ENCODE measurements at regions not wholly inside any gene's neighbourhood (a gene's known extent, or its start where the extent isn't known, plus 50 kb on each side); places are given as distances from the start of the nearest gene placed in this dataset.

GRCh38 chr5:124410539-124411488, 335.6 kb downstream of the ZNF608 start:
- no peak for DNase-seq

GRCh38 chr5:124408738-124409453, 337.5 kb downstream of the ZNF608 start:
- DNase-seq = peak; percentile 50

GRCh38 chr5:124404796-124405195, 341.6 kb downstream of the ZNF608 start:
- DNase-seq = no peak

DNA sequence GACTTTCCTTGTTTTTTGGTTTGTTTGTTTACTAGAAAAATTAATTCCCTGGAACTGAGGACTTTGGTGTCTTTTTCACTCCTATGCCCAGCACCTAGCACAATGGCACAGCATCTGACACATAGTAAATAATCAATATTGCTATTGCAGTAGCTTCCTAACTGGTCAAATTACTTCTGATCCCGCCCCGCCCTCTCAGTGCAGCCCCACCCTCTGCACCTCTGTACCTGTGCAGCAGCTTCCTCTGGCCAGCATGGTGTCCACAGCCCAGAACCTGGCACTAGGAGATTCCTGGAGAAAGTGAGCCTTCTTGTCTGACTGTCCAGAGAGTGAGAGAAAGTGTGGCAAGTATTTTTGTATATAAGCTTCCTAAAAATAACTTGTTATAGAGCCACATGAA, 343.2 kb downstream of the ZNF608 start:
- no peak for DNase-seq

GRCh38 chr5:124402144-124402581, 344.3 kb downstream of the ZNF608 start:
- DNase-seq = peak; percentile 57

DNA sequence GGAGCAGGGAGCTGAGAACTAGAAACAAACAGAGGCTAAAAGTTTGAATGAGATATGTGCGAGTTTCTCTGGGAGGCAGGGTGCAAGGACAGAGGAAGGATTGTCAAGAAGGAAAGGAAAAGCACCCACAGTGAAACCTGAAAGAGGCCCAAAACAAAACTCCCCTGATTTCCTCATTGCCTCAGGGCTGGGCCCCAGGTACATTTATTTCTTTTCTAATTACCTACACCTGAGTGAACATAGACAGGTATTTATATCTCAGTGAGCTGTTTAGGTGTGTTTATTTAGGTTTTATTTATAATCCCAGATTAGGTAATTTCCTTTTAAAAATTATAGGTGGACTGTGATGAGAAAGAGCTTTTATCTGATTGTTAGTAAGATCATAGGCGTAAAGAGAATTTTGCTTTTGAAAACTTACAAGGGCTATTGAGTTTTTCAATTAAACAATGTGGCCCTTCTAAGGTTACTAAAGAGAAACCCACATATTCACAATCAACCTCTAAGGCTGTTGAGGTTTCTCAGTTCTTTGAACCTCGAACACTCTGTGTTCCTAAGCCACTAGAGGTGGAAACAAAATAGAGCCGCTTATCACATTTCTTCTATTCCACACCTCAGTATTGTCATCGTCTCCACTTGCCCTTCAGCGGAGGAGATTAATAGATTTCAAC, 344.8 kb downstream of the ZNF608 start:
- DNase-seq = no peak

DNA sequence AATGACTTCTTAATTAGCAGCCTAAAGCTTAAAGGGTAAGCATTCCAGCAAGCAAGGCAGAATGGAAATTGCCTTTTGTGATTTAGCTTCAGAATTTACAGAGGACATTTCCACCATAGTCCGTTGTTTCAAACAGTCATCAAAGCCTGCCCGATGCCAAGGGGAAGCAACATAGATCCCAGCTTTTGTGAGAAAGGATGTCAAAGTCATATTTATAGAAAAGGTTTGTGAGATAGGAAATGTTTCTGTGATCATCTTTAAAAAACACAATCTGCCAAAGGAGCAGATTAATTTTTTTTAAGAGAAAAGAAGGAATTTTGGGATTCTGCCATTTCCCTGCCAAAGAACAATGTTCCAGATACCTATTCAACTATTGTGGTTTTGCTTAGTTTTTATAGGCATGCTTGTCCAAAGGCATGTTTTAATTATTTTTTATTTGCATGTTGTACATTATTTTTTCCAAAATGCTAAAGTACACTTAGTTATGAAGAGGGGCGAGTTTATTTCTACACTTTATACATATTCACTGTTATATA, 346.9 kb downstream of the ZNF608 start:
- DNase-seq = peak; percentile 13

GRCh38 chr5:124398460-124398859, 348.0 kb downstream of the ZNF608 start:
- peak; percentile 83 for DNase-seq

- no peak for DNase-seq
Observed at GRCh38 chr5:124397317-124397716, 349.1 kb downstream of the ZNF608 start.

GRCh38 chr5:124395926-124396325, 350.5 kb downstream of the ZNF608 start:
- DNase-seq = no peak

- DNase-seq = no peak
Observed at GRCh38 chr5:124395287-124395686, 351.2 kb downstream of the ZNF608 start.

DNA sequence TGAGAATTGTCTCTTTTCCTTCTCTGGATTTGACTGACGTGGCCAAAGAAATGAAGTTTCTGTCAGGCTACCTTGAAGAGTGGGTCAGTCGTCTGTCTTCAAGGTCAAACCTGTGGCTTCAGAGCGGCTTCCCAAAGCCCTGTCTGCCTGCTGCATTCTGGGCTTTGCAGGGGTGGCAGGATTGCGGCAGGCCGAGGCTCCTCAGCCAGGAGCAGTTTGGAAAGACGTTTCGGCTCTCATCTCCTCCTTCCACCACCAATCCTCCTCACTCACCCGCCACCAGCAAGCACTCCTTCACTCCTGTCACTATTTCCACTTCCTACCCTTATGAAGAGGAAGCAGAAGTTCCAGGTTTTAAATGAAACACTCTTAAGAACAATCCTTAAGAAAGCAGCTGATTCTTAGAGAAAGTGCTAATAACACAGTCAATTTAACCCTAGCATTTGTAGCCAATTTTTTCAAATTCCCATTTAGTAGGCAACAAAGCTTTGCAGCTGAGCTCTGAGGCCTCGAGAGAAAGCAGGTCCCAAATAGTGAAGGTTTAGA, 351.7 kb downstream of the ZNF608 start:
- DNase-seq = no peak

- DNase-seq = no peak
Observed at GRCh38 chr5:124393584-124394379, 352.7 kb downstream of the ZNF608 start.

GRCh38 chr5:124383693-124384092, 362.7 kb downstream of the ZNF608 start:
- no peak for DNase-seq

GRCh38 chr5:124377386-124377785, 369.1 kb downstream of the ZNF608 start:
- no peak for DNase-seq

DNA sequence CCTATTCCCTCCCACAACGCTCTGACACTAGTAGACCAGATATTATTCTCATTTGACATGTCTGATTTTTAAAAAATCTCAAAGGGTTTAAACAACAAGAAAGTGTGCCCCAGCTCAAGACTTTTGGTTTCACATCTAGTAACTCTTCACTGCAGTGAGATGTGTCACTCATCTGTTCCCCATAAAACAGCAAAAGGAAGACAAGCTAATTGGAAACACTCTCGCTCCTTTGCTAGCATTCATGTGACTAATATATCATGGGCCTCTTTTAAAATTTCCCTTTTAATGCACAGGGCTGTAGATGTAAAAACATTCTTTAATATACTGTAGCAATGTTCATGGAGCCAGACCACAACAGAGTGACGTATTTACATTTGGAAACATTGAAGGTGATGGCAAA, 372.6 kb downstream of the ZNF608 start:
- DNase-seq = peak; percentile 52

GRCh38 chr5:124372457-124372856, 374.0 kb downstream of the ZNF608 start:
- DNase-seq = peak; percentile 11

- peak; percentile 33 for DNase-seq
Observed at GRCh38 chr5:124371111-124371706, 375.2 kb downstream of the ZNF608 start.

GRCh38 chr5:124370601-124371000, 375.8 kb downstream of the ZNF608 start:
- no peak for DNase-seq

GRCh38 chr5:124365361-124365801, 381.1 kb downstream of the ZNF608 start:
- DNase-seq = no peak

DNA sequence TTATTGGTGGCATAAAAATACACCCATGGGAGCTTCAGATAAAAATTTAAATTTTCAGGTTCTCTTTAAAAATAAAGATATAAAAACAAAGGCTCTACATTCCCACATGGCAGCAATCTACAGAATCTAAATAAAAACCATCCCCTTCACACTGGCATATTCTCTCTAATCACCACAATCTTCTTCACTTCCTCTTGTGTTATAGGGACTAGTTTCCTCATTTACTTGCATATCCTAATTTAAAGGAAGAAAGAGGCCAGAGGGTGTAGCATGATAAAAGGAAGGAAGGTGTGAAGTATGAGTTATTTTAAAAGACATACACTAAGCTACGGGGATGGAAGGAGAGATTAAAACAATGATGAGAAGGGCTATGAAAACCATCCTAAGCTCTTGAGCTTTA, 390.5 kb downstream of the ZNF608 start:
- DNase-seq = no peak

Data from fibroblast of skin of right quadriceps (primary cell).